Urinary bladder (tissue), 3 donors: ENCODE measurements at regions not wholly inside any gene's neighbourhood (a gene's known extent, or its start where the extent isn't known, plus 50 kb on each side); places are given as distances from the start of the nearest gene placed in this dataset.

ENCODE experiments used
- DNase-seq: peaks from one replicate; pipeline ENCODE4 v3.0.0-alpha.2; 2015; ENCODE audit errors: extremely low spot score
- H3K27ac ChIP-seq: one replicate; pipeline ENCODE4 v1.5.1; 2013; ENCODE audit warnings: low read depth, mild to moderate bottlenecking, moderate library complexity
- H3K36me3 ChIP-seq: one replicate; pipeline ENCODE4 v1.6.1; 2013; ENCODE audit warnings: mild to moderate bottlenecking, moderate library complexity; ENCODE audit not compliant: insufficient read depth
- H3K4me1 ChIP-seq: one replicate; pipeline ENCODE4 v1.6.1; 2013; ENCODE audit warnings: mild to moderate bottlenecking, moderate library complexity; ENCODE audit not compliant: insufficient read depth
- H3K4me3 ChIP-seq: one replicate; pipeline ENCODE4 v1.5.1; 2013; ENCODE audit warnings: low read depth, low read length
- WGBS: extraction: QIAGEN DNeasy Blood & Tissue Kit; methylation state at CpG from one replicate; pipeline ENCODE4 v1.1.7; 2013; 5-methylcytosine and 5-hydroxymethylcytosine counted together
- donor health status: healthy with polysubstance abuse.
- donor health status: healthy.

- Histone ChIP-seq H3K4me3 (no peak overlapping the region), H3K36me3 (no peaks in the 10 kb centered on the region), H3K27ac (no peak overlapping the region), H3K4me1 (no peaks in the 10 kb centered on the region)
- no peak for DNase-seq
- WGBS = 63% methylated on average over 7 of the region's 7 CpGs
Observed at GRCh38 chr10:1938317-1938716, 201.0 kb upstream of the ADARB2 start.

GRCh38 chr10:1935912-1936311, 198.6 kb upstream of the ADARB2 start:
- WGBS = 76% methylated on average over 4 of the region's 4 CpGs

DNA sequence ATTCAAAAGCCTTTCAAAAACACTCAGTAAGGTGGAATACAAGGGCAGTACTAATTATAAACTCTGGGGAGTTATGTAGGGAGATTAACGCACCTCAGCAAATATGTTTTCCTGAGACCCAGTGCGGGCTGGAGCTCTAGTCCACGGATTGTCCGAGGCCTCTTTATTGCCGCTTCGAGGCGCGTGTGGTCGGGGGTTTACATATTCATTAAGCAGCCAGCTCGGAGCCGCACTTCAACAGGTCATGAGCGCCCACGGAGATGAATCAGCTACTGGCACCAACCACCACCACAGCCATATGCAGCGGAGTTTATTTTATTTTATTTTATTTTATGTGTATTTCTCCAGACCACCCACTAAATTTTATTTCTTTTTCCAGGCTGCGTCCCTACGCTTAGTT, 195.9 kb upstream of the ADARB2 start:
- Histone ChIP-seq H3K27ac (no peak overlapping the region), H3K4me1 (no peaks in the 10 kb centered on the region), H3K36me3 (no peaks in the 10 kb centered on the region), H3K4me3 (no peak overlapping the region)
- DNase-seq = no peak
- 62% methylated on average over 16 of the region's 16 CpGs for WGBS

More at GRCh38 chr10:1935912-1936311, 198.6 kb upstream of the ADARB2 start:
- H3K27ac ChIP-seq = no peak overlapping the region
- H3K36me3 ChIP-seq = no peaks in the 10 kb centered on the region
- no peak overlapping the region for H3K4me3 ChIP-seq
- no peaks in the 10 kb centered on the region for H3K4me1 ChIP-seq
- no peak for DNase-seq

DNA sequence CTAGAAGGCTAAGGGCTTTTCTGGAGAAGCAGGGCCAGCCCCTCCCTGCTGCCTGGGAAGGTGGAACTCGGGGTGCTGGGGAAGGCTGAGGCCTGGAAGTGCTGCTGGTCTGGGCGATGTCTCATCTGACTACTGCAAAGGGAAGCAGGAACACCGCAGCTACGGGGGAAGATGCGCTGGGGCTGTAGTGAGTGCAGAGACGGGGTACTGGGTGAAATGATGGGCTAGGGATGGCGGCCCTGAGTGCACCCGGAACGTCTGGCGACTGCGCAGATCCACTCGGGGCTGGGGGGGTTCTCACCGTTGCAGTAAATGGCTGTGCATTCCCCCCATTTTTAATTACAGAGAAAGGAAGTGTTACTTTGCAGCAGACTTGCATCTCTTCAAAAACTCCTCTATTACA, 195.4 kb upstream of the ADARB2 start:
- 45% methylated on average over 13 of the region's 13 CpGs for WGBS
- Histone ChIP-seq H3K4me1 (no peaks in the 10 kb centered on the region), H3K36me3 (no peaks in the 10 kb centered on the region), H3K27ac (no peak overlapping the region), H3K4me3 (no peak overlapping the region)
- DNase-seq = no peak

- DNase-seq = no peak
- 77% methylated on average over 7 of the region's 7 CpGs for WGBS
- no peaks in the 10 kb centered on the region for H3K36me3 ChIP-seq
- H3K4me1 ChIP-seq = no peaks in the 10 kb centered on the region
- H3K27ac ChIP-seq = no peak overlapping the region
- H3K4me3 ChIP-seq = no peak overlapping the region
Observed at GRCh38 chr10:1928606-1929005, 191.3 kb upstream of the ADARB2 start.

DNA sequence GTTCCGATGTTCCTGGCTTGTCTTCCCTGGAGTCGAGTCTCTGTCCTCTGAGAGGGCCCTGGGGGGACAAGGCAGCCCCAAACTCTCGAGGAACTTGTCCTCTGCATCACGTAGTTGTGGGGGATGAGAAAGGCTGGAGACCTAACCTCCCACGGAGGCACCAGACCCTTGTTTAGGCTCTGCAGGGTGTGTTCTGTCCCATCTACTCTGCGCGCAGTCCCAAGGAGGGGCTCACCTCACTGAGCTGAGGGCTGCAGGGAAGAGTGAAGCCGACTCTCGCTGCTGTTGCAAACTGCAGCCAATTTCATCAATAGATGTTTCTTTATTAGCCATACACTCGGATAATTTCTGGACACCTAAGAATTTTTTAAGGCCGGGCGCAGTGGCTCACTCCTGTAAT, 186.7 kb upstream of the ADARB2 start:
- H3K4me1 ChIP-seq = no peaks in the 10 kb centered on the region
- H3K4me3 ChIP-seq = no peak overlapping the region
- WGBS = 92% methylated on average over 12 of the region's 12 CpGs
- no peaks in the 10 kb centered on the region for H3K36me3 ChIP-seq
- DNase-seq = no peak
- no peak overlapping the region for H3K27ac ChIP-seq

DNA sequence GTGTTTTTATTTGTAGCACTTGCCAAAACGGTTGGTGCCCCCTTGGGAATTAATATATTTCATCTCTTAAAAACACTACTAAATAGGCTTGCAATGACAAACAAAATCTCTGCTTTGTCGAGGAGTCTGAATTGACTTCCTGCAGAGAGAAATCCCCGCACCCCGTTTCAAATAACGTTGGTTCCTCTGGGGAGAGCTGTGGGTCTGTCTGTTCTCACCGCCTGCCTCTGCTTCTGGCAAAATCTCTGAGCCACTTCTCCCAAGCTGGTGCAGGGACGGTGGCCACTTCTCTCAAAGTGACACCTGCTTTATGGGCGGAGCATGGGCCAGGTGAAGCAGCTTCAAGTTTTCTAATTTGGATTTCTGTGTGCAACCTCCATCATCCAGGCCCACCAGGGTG, 186.3 kb upstream of the ADARB2 start:
- no peak overlapping the region for H3K27ac ChIP-seq
- DNase-seq = no peak
- no peak overlapping the region for H3K4me3 ChIP-seq
- H3K4me1 ChIP-seq = no peaks in the 10 kb centered on the region
- no peaks in the 10 kb centered on the region for H3K36me3 ChIP-seq
- whole genome bisulfite sequencing = 50% methylated on average over 8 of the region's 8 CpGs

DNA sequence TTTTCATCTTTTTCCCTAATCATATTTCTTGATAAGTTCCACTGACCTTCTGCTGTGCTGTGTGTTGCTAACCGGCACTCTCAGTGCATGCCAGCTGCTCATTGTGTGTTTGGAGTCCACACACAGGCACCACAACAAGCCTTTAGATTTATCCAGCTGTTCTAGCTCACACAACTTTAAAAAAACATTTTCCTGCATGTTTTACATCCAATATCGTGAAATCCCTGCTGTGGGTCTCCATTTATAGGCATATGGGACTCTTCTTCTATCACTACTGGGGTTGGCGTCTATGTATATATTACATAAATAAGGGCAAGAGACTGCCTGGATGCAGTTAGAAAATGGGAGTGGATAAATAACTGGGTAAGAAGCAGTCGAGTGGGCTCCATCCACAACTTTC, 183.6 kb upstream of the ADARB2 start:
- Histone ChIP-seq H3K36me3 (no peaks in the 10 kb centered on the region), H3K27ac (no peak overlapping the region), H3K4me3 (no peak overlapping the region), H3K4me1 (no peaks in the 10 kb centered on the region)
- WGBS = 33% methylated on average over 4 of the region's 4 CpGs
- DNase-seq = no peak

GRCh38 chr10:1920127-1920526, 182.8 kb upstream of the ADARB2 start:
- 44% methylated on average over 4 of the region's 4 CpGs for WGBS
- no peak overlapping the region for H3K4me3 ChIP-seq

DNA sequence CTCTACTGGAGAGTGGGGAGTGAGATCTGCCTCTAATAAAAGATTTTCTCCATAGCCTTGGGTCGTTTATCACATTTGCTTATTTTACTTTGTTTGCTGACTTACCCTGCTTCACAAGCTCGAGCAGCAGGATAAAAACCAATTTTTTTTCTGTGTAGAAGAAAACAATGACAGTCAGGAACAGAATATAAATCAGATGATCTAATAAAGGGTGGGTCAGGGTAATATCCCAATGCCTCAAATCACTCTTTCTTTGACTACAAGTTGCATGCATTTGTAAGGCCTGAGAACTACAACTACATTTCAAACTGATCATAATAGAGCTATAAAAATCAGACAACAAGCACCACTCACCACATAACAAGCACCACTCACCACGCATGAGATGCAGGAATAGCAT, 174.4 kb upstream of the ADARB2 start:
- H3K27ac ChIP-seq = no peak overlapping the region
- H3K36me3 ChIP-seq = no peaks in the 10 kb centered on the region
- 50% methylated on average over 3 of the region's 3 CpGs for WGBS
- H3K4me3 ChIP-seq = no peak overlapping the region
- no peak for DNase-seq
- H3K4me1 ChIP-seq = no peaks in the 10 kb centered on the region

More at GRCh38 chr10:1920127-1920526, 182.8 kb upstream of the ADARB2 start:
- Histone ChIP-seq H3K4me1 (no peaks in the 10 kb centered on the region), H3K27ac (no peak overlapping the region), H3K36me3 (no peaks in the 10 kb centered on the region)
- DNase-seq = no peak

GRCh38 chr10:1903982-1904381, 166.7 kb upstream of the ADARB2 start:
- 84% methylated on average over 4 of the region's 4 CpGs for WGBS
- H3K4me1 ChIP-seq = no peaks in the 10 kb centered on the region
- no peaks in the 10 kb centered on the region for H3K36me3 ChIP-seq
- H3K4me3 ChIP-seq = no peak overlapping the region
- no peak overlapping the region for H3K27ac ChIP-seq
- no peak for DNase-seq

GRCh38 chr10:1896153-1896552, 158.8 kb upstream of the ADARB2 start:
- Histone ChIP-seq H3K27ac (no peak overlapping the region), H3K4me1 (no peaks in the 10 kb centered on the region), H3K4me3 (no peak overlapping the region), H3K36me3 (no peaks in the 10 kb centered on the region)
- WGBS = 40% methylated on average over 5 of the region's 5 CpGs
- DNase-seq = no peak

- Histone ChIP-seq H3K4me3 (no peak overlapping the region), H3K27ac (no peak overlapping the region), H3K36me3 (no peaks in the 10 kb centered on the region), H3K4me1 (no peaks in the 10 kb centered on the region)
- 68% methylated on average over 9 of the region's 9 CpGs for WGBS
- DNase-seq = no peak
Observed at GRCh38 chr10:1895691-1896090, 158.4 kb upstream of the ADARB2 start.

- no peak overlapping the region for H3K4me3 ChIP-seq
- WGBS = 96% methylated on average over 4 of the region's 4 CpGs
- no peak for DNase-seq
- H3K27ac ChIP-seq = no peak overlapping the region
- H3K36me3 ChIP-seq = no peaks in the 10 kb centered on the region
- no peaks in the 10 kb centered on the region for H3K4me1 ChIP-seq
Observed at GRCh38 chr10:1894912-1895311, 157.6 kb upstream of the ADARB2 start.

DNA sequence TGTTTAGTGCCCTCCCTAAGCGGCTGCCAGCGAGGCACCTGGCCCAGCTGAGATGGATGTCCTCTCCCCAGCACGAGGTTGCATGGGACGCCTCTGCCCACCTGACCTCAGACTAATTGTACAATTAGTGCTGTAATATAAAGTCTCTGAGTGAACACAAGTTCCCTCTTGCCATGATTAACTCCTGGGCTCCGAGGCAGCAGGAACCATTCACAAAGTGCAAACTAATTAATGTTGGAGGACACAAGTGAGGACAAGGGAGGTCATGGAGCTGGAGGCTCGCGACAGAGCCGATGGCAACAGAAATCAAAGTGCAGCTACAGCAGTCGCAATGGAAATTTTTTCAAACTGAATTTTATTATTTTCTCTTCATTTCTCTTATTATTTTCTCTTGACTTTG, 156.6 kb upstream of the ADARB2 start:
- H3K27ac ChIP-seq = no peak overlapping the region
- no peaks in the 10 kb centered on the region for H3K36me3 ChIP-seq
- H3K4me3 ChIP-seq = no peak overlapping the region
- no peak for DNase-seq
- H3K4me1 ChIP-seq = no peaks in the 10 kb centered on the region
- WGBS = 82% methylated on average over 9 of the region's 9 CpGs
